ENCODE measurements at regions not wholly inside any gene's neighbourhood (a gene's known extent, or its start where the extent isn't known, plus 50 kb on each side); places are given as distances from the start of the nearest gene placed in this dataset.

DNA sequence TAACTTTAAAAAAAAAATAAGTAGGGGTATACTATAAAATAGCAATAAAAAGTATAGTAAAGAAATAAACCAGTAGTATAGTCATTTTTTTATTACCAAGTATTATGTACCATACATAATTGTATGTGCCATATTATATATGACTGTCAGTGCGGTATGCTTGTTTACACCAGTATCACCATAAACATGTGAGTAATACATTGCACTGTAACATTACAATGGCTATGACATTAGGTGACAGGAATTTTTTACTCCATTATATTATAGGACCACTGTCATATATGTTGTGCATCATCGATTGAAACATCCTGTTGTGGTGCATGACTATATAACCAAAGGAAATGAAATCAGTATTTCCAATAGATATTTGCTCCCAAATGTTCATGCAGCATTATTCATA is 176.9 kb upstream of the ARHGAP24 start:
- TF ChIP-seq, protein P1, sequence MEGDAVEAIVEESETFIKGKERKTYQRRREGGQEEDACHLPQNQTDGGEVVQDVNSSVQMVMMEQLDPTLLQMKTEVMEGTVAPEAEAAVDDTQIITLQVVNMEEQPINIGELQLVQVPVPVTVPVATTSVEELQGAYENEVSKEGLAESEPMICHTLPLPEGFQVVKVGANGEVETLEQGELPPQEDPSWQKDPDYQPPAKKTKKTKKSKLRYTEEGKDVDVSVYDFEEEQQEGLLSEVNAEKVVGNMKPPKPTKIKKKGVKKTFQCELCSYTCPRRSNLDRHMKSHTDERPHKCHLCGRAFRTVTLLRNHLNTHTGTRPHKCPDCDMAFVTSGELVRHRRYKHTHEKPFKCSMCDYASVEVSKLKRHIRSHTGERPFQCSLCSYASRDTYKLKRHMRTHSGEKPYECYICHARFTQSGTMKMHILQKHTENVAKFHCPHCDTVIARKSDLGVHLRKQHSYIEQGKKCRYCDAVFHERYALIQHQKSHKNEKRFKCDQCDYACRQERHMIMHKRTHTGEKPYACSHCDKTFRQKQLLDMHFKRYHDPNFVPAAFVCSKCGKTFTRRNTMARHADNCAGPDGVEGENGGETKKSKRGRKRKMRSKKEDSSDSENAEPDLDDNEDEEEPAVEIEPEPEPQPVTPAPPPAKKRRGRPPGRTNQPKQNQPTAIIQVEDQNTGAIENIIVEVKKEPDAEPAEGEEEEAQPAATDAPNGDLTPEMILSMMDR (IDR thresholded peaks at IDR 0.05), result no peak
- TF ChIP-seq POLR2A (IDR thresholded peaks at IDR 0.05), result no peak
